ENCODE measurements at regions not wholly inside any gene's neighbourhood (a gene's known extent, or its start where the extent isn't known, plus 50 kb on each side); places are given as distances from the start of the nearest gene placed in this dataset.
"Not testable (repeated sequence)": the region's sequence is repeated elsewhere in the genome, so short reads cannot be mapped to it uniquely, and the experiment has no call there.

DNA sequence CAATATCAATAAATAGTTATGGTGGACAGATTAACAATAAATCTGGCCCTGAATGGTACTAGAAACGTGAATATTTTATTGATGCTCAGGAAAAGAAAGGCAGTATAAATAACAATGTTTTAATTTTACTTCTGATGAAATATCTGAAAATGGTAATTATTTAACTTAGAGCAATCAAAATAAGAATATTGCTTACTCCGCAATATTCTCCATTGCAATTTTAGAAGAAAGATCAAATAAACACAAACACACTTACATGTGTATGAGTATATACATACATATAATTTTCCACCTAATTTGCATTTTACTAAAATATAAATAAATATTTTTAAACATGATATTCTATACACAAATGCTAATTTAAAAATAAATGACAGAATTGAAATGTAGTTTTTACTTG is 1130.5 kb downstream of the NCAM2 start:
- H3K4me3 Mint-ChIP-seq: no peak overlapping the region
- peaks cover 10% of the 10 kb centered on the region for H3K9me3 Mint-ChIP-seq
- no peaks in the 10 kb centered on the region for H3K27me3 Mint-ChIP-seq
- H3K4me1 Mint-ChIP-seq: no peaks in the 10 kb centered on the region
- no peaks in the 10 kb centered on the region for H3K36me3 Mint-ChIP-seq (ENCODE audit: low read depth)
- no peak overlapping the region for H3K27ac Mint-ChIP-seq
- CTCF ChIA-PET: no interaction called here
- POLR2A ChIA-PET: no interaction called here
- no peak for DNase-seq

DNA sequence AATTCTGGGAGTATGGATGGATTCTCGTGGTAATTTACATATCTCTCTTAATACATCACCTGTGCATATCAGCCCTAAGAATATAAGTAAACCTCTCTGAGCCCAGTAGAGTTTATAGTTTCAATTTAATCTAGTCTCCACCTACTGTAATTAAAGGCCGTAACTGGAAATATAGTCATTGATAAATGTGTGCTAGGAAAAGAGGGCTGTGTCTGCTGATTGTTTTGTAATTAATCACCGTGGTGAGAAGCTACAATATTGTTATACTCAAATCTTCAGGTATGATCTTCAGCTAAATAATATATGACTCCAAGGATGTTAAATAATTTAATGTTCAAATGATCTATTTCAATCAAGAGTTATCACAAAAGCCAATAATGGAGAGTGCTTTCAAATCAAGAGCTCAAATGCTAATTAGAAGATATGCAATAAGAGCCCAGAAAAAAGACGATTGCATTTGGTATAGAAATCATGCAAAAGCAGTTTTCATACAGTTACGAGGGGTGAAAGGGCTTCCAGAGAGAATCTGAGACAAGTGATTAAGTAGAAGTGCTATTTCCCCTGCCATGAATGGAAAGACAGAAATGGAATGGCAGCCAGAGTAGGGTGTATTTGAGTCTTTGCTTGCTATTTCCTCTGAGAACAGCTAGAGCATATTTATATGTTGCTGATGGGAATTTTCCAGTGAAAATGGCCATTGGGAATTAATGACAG is 1134.3 kb downstream of the NCAM2 start:
- H3K27me3 Mint-ChIP-seq: no peaks in the 10 kb centered on the region
- peaks cover 10% of the 10 kb centered on the region for H3K9me3 Mint-ChIP-seq
- no peak for DNase-seq
- ChIA-PET CTCF (no interaction called here), POLR2A (no interaction called here)
- no peaks in the 10 kb centered on the region for H3K36me3 Mint-ChIP-seq (ENCODE audit: low read depth)
- H3K4me1 Mint-ChIP-seq: no peaks in the 10 kb centered on the region
- no peak overlapping the region for H3K27ac Mint-ChIP-seq
- no peak overlapping the region for H3K4me3 Mint-ChIP-seq

DNA sequence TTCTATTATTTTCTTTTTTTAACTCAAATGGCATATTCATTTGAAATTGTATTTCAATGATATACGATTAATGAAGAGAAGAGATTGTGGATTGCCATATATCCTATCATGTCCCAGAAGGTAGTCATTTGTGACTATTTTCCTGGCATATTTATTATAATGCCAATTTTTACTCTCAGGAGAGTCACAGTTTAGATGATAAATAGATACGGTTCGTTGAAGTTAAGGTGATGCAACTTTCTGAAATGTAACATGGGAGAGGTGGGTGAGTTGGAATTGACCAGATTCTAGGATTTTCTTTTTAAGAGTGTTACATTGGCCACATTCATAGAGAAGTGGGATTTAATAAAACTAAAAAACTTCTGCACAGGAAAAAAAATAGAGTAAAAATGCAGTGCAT is 1138.5 kb downstream of the NCAM2 start:
- Mint-ChIP-seq H3K9me3 (peaks cover 8% of the 10 kb centered on the region), H3K36me3 (ENCODE audit: low read depth) (no peaks in the 10 kb centered on the region), H3K27me3 (no peaks in the 10 kb centered on the region), H3K4me3 (no peak overlapping the region), H3K27ac (no peak overlapping the region), H3K4me1 (no peaks in the 10 kb centered on the region)
- ChIA-PET POLR2A (no interaction called here), CTCF (no interaction called here)
- no peak for DNase-seq

DNA sequence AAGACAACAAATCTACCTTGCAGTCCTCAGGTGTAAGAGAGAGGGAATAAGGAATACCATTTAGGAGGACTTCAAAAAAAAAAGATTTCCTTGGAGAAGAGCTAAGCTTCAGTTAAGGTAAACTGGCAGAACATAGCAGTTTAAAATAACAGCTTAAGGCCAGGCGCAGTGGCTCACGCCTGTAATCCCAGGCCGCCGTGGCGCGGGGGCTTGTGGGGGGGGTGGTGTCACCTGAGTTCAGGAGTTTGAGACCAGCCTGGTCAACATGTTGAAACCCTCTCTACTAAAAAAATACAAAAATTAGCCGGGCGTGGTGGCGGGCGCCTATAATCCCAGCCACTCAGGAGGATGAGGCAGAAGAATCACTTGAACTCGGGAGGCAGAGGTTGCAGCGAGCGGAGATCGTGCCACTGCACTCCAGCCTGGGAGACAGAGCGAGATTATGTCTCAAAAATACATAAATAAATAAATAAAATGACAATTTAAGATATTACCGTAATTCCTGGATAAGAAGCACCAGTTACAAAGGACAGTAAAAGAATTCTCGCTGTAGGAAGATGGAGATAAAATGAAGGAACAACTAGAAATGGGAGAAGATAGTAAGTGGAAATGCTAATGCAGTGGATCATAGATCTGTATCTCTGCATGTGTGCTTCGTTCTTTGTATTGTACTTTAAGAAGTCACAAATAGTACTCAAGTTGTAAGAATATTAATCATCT is 1140.2 kb downstream of the NCAM2 start:
- Mint-ChIP-seq H3K27ac (no peak overlapping the region), H3K9me3 (peaks cover 6% of the 10 kb centered on the region), H3K36me3 (ENCODE audit: low read depth) (no peaks in the 10 kb centered on the region), H3K4me1 (no peaks in the 10 kb centered on the region), H3K4me3 (no peak overlapping the region), H3K27me3 (no peaks in the 10 kb centered on the region)
- POLR2A ChIA-PET: interaction anchor here (1.0 kb wide), 1 partner anchor 238 kb away, joined by 3 read pairs; no protein-coding TSS in a partner anchor
- CTCF ChIA-PET: no interaction called here
- no peak for DNase-seq

DNA sequence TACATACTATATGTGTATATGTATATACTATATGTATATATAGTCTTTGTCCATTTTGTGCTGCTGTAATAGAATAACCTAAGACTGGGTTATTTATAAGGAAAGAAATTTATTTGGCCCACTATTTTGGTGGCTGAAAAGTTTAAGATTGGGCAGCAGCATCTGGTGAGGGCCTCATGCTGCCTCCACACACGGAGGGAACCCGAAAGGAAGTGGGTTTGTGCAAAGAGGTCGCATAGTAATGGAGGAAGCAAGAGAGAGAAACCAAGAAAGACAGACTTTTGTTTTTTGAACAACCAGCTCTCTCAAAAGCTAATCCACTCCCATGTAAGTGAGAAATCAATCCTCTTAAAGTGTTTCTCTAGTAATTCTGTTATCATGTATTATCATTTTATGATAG is 1147.3 kb downstream of the NCAM2 start:
- H3K36me3 Mint-ChIP-seq (ENCODE audit: low read depth): no peaks in the 10 kb centered on the region
- ChIA-PET CTCF (no interaction called here), POLR2A (no interaction called here)
- no peaks in the 10 kb centered on the region for H3K27me3 Mint-ChIP-seq
- no peak for DNase-seq
- H3K27ac Mint-ChIP-seq: no peak overlapping the region
- H3K4me1 Mint-ChIP-seq: no peaks in the 10 kb centered on the region
- no peak overlapping the region for H3K4me3 Mint-ChIP-seq
- H3K9me3 Mint-ChIP-seq: peaks cover 14% of the 10 kb centered on the region

DNA sequence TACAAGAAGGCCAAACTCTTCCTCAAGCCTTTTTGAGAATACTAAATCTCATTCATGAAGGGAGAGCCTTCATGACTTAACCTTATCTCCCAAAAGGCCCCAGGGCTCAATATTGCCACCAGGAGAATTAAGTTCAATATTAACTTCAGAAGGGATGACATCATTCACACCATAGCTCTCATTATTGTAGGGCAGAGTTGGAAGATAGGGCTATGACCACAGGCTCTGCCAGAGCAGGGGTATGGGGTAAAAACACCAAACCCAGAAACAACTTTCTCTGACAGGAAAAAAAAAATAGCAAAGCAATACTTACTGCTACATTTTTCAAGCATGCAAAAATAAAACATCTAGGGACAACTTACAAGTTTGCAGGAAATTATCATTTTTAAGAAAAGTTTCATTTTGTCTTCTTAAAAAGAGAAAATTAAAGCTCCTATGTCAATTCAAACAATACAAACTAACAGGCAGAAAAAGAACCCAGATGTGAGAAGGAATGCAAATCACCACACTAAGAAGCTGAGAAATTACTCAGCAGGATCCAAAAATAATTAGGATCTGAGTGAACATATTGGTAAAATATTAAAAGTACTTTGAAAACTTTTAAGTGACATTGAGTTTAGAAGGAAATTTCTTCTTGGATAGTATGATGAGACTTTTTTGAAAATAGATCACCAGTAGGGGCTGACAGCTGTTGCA is 1156.5 kb downstream of the NCAM2 start:
- H3K4me1 Mint-ChIP-seq: no peaks in the 10 kb centered on the region
- no peak for DNase-seq
- no peak overlapping the region for H3K27ac Mint-ChIP-seq
- CTCF ChIA-PET: no interaction called here
- H3K9me3 Mint-ChIP-seq: peaks cover 13% of the 10 kb centered on the region
- no peak overlapping the region for H3K4me3 Mint-ChIP-seq
- H3K27me3 Mint-ChIP-seq: no peaks in the 10 kb centered on the region
- no peaks in the 10 kb centered on the region for H3K36me3 Mint-ChIP-seq (ENCODE audit: low read depth)
- POLR2A ChIA-PET: no interaction called here

DNA sequence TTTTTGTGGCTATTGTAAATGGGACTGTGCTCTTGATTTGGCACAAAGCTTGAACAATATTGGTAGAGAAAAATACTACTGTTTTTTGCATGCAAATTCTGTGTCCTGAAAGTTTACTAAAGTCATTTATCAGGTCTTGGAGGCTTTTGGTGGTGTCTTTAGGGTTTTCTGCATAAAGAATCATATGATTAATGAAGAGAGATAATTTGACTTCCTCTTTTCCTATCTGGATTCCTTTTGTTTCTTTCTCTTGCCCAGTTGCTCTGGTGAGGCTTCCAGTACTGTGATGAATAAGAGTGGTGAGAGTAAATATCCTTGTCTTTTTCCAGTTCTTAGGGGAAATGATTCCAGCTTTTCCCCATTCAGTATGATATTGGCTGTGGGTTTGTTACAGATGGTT is 1166.7 kb downstream of the NCAM2 start:
- Mint-ChIP-seq H3K27ac (no peak overlapping the region), H3K4me1 (no peaks in the 10 kb centered on the region), H3K4me3 (no peak overlapping the region), H3K9me3 (peaks cover 11% of the 10 kb centered on the region), H3K27me3 (no peaks in the 10 kb centered on the region), H3K36me3 (ENCODE audit: low read depth) (no peaks in the 10 kb centered on the region)
- DNase-seq: no peak
- POLR2A ChIA-PET: no interaction called here
- CTCF ChIA-PET: no interaction called here

DNA sequence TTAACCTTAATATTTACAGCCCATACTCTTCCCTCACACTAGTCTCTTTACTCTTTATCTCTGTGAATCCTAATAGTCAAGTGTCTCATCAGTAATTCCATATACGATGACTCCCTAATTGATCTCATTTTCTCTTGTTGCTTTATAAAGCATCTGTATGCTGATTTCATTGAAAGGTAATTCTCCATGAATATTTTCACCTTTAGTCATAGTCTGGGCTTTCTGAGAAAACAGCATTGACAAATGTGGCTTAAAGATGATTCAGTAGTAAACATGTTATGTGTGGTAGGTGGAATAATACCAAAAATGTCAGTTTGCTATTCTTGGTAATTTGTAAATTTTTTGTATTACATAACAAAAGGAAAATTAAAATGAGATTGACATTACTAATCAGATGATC is 1176.5 kb downstream of the NCAM2 start:
- Mint-ChIP-seq H3K27ac (no peak overlapping the region), H3K9me3 (peaks cover 12% of the 10 kb centered on the region), H3K27me3 (no peaks in the 10 kb centered on the region), H3K4me3 (no peak overlapping the region), H3K36me3 (ENCODE audit: low read depth) (no peaks in the 10 kb centered on the region), H3K4me1 (no peaks in the 10 kb centered on the region)
- ChIA-PET POLR2A (no interaction called here), CTCF (no interaction called here)
- DNase-seq: no peak

DNA sequence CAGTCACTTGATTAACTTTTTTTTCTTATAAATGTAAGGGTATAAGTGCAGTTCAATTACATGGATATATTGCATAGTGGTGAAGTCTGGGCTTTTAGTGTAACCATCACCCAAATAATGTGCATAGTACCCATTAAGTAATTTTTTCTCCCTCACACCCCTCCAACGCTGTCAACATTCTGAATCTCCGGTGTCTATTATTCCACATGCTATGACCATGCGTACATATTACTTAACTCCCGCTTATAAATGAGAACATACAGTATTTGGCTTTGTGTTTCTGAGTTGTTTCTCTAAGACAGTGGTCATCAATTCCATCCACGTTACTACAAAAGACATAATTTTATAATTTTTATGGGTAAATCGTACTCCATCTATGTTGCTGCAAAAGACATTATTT is 1191.1 kb downstream of the NCAM2 start:
- H3K36me3 Mint-ChIP-seq (ENCODE audit: low read depth): no peaks in the 10 kb centered on the region
- no peak overlapping the region for H3K4me3 Mint-ChIP-seq
- no peaks in the 10 kb centered on the region for H3K27me3 Mint-ChIP-seq
- peaks cover 12% of the 10 kb centered on the region for H3K9me3 Mint-ChIP-seq
- POLR2A ChIA-PET: no interaction called here
- no peaks in the 10 kb centered on the region for H3K4me1 Mint-ChIP-seq
- CTCF ChIA-PET: no interaction called here
- H3K27ac Mint-ChIP-seq: no peak overlapping the region
- no peak for DNase-seq

DNA sequence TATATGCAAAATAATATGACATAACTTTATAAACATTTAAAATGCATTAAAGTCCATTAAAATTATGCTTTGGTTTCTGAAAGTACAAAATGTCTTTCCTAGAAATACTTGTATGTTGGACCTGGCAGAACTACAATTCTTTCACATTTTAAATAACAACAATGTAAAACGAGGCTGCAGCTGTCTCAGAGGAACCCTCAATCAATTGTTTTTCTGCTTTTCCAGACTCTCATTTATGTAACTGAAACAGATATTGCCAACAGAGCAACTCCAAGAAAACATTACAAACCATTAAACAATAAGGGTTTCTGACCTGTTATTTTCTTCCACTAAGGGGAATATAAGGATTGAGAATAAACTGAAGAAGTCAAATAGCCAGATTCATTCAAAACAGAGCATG is 1193.4 kb downstream of the NCAM2 start:
- CTCF ChIA-PET: no interaction called here
- DNase-seq: no peak
- H3K4me1 Mint-ChIP-seq: no peaks in the 10 kb centered on the region
- H3K27me3 Mint-ChIP-seq: no peaks in the 10 kb centered on the region
- H3K27ac Mint-ChIP-seq: no peak overlapping the region
- H3K9me3 Mint-ChIP-seq: peaks cover 14% of the 10 kb centered on the region
- no peaks in the 10 kb centered on the region for H3K36me3 Mint-ChIP-seq (ENCODE audit: low read depth)
- POLR2A ChIA-PET: no interaction called here
- H3K4me3 Mint-ChIP-seq: no peak overlapping the region

DNA sequence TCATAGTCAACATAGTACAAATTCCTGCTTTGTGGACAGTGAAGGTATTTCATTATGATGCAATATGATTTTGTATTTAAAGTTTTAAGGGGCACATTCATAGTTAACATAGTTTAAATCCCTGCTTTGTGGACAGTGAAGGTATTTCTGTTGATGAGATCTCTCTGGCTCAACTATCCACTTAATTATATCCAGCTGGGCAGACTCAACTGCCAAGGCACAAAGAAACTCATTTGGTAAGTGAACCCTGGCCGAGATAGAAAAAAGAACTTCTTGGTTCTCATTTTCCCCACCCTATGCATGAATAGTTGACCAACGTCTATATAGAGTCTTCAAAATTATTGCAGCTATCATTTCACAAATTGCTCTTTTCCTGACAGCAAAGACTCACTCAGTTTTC is 1194.6 kb downstream of the NCAM2 start:
- ChIA-PET POLR2A (no interaction called here), CTCF (no interaction called here)
- DNase-seq: no peak
- Mint-ChIP-seq H3K4me1 (no peaks in the 10 kb centered on the region), H3K27me3 (no peaks in the 10 kb centered on the region), H3K36me3 (ENCODE audit: low read depth) (no peaks in the 10 kb centered on the region), H3K27ac (no peak overlapping the region), H3K4me3 (no peak overlapping the region), H3K9me3 (peaks cover 20% of the 10 kb centered on the region)

DNA sequence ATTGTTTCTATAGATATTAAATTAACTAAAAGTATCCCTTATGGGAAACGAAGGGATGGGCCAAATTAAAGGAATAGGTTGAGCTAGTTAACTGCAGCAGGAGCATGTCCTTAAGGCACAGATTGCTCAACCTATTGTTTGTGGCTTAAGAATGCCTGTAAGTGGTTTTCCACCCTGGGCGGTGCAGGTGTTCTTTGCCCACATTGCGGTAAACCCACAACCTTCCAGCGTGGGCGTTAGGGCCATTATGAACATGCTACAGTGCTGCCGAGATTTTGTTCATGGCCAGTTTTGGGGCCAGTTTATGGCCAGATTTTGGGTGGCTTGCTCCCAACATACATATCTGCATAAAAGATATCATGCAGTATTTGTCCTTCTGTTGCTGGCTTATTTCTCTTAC is 1196.8 kb downstream of the NCAM2 start:
- H3K4me1 Mint-ChIP-seq; H3K27ac Mint-ChIP-seq; DNase-seq; H3K4me3 Mint-ChIP-seq; H3K36me3 Mint-ChIP-seq (ENCODE audit: low read depth); CTCF ChIA-PET; H3K27me3 Mint-ChIP-seq; POLR2A ChIA-PET: not testable (repeated sequence)
- peaks cover 16% of the 10 kb centered on the region for H3K9me3 Mint-ChIP-seq

DNA sequence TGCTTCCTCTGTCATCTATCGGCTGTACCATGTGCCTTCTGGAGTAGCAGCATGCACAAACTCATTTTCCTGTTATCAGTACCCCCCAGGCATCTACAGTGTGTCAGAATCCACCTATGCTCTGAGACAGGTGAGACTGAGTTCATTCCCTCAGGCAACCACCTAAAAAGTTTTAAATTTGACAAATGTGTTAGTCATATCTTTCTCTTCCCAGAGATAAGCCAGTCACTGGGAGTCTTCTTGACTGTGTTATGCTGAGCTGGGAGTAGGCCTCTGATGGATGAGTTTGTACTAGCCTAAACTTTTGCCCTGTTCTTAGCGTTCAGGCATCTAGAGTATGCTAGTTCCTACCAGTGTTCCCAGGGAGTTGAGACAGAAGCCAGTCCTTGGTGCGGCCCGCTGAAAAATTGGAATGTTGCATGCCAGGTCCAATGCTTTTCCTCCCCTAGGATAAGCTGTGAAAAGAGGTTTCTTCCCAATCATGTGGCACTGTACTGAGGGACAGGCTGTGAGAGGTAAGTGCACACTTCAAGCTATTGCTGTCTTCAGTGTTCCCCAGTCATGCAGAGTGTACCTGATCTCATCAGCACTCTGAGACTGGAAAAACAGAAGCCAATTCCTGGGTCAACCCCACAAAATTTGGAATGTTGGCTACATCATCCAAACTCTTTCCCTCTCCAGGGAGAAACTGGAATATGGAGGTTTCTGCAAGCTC is 1202.3 kb downstream of the NCAM2 start:
- no peaks in the 10 kb centered on the region for H3K36me3 Mint-ChIP-seq (ENCODE audit: low read depth)
- H3K9me3 Mint-ChIP-seq: peaks cover 8% of the 10 kb centered on the region

More for the DNA sequence above, 1202.3 kb downstream of the NCAM2 start:
- DNase-seq: no peak
- ChIA-PET CTCF (no interaction called here), POLR2A (no interaction called here)
- Mint-ChIP-seq H3K4me3 (no peak overlapping the region), H3K27me3 (no peaks in the 10 kb centered on the region), H3K27ac (no peak overlapping the region), H3K4me1 (no peaks in the 10 kb centered on the region)

All from activated CD4-positive, alpha-beta memory T cell treated with anti-CD3 and anti-CD28 coated beads, Interleukin-2, amount 10 ng/mL, durations not matched to agents 7 days and 5 days (primary cell).